Retina (tissue), 1 donor: ENCODE measurements at regions not wholly inside any gene's neighbourhood (a gene's known extent, or its start where the extent isn't known, plus 50 kb on each side); places are given as distances from the start of the nearest gene placed in this dataset.
"Not testable (repeated sequence)": the region's sequence is repeated elsewhere in the genome, so short reads cannot be mapped to it uniquely, and the experiment has no call there.

Experiments
- DNase-seq: peaks from one replicate; pipeline ENCODE4 v3.0.0-alpha.2; 2016

DNA sequence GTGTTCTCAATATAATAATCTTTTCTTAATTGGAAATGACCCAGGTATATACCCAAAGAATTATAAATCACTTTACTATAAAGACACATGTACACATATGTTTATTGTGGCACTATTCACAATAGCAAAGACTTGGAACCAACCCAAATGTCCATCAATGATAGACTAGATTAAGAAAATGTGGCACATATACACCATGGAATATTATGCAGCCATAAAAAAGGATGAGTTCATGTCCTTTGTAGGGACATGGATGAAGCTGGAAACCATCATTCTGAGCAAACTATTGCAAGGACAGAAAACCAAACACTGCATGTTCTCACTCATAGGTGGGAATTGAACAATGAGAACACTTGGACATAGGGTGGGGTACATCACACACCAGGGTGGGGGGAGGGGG is 56.8 kb downstream of the SCGB2B2 start:
- DNase-seq = not testable (repeated sequence)

DNA sequence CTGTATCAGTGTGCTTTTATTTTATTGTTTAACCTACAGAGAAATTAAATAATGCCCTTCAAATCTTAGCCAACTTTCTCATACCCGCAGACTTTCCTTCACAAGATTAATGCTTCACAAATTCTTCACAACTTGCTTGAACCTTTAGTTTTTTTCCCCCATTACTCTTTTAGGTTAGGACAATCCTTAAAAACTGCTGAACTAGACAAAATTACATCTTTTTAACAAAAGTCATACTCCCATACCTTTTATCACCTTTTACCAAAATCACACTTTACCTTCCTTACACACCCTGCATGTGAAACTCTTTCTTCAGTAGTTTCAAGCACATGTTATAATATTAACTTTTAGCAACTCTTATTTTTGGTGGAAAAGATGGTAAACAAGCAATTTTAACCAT is 58.5 kb downstream of the SCGB2B2 start:
- DNase-seq = no peak

DNA sequence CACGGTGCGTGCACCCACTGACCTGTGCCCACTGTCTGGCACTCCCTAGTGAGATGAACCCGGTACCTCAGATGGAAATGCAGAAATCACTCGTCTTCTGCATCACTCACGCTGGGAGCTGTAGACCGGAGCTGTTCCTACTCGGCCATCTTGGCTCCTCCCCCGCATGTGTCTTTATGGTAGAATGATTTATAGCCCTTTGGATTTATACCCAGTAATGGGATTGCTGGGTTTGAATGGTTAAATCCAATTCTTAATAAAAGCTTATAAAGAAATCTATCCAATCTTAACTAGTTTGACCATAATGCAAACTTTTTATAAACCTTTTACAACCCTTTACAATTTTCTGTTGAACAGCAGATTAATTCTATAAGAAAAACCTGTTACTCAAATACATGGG is 59.0 kb downstream of the SCGB2B2 start:
- not testable (repeated sequence) for DNase-seq

DNA sequence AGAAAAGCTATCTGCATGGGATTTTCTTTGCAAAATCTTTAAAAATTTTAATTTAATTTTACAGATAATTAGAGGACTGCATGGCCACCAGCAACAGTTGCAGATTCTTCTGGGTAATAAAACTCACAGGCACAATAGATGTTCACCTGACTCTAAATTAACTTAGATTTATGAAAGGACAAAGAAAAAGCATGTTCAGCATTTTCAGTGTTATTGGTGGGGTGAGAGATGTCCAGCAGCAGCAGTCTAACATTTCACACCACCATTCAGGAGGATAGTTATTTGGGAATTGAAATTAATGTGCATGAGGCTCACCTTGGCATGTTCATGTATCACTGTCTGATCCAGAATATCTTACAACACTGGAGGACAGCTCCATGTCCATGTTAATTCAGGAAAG is 74.0 kb downstream of the SCGB2B2 start:
- no peak for DNase-seq

DNA sequence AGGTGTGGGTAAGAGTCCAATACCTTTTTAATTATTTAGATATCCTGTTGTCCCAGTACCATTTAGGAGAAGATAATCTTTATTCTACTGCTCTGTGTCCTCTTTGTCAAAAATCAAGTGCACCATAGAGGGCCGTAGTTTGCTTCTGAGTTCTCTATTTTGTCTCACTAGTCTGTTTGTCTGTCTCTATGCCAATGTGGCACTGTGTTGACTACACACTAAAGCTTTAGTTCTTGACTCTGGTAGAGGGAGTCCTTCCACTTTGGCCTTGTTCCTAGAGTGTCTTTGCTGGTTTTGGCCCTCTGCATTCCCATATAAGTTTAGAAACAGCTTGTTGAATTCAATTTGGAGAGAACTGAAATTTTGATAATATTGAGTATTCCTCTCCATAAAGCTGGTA is 75.9 kb downstream of the SCGB2B2 start:
- DNase-seq = no peak

DNA sequence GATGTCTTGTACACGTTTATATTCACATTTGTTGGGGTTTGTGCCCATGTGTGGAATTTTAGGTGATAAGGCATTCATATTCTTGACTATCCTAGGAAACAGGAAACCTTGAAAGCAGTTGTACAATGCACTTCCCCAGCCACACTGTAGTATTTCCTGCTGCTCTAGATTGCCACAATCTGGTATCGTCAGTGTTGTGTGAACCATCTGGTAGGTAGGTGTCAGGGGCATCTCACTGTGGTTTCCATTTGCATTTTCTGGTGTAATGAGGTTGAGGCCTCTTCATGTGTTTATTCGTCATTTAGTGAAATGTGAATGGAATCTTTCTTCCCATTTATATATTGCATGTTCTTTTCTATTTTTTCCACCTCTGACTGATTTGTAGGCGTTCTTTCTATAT is 76.6 kb downstream of the SCGB2B2 start:
- no peak for DNase-seq

DNA sequence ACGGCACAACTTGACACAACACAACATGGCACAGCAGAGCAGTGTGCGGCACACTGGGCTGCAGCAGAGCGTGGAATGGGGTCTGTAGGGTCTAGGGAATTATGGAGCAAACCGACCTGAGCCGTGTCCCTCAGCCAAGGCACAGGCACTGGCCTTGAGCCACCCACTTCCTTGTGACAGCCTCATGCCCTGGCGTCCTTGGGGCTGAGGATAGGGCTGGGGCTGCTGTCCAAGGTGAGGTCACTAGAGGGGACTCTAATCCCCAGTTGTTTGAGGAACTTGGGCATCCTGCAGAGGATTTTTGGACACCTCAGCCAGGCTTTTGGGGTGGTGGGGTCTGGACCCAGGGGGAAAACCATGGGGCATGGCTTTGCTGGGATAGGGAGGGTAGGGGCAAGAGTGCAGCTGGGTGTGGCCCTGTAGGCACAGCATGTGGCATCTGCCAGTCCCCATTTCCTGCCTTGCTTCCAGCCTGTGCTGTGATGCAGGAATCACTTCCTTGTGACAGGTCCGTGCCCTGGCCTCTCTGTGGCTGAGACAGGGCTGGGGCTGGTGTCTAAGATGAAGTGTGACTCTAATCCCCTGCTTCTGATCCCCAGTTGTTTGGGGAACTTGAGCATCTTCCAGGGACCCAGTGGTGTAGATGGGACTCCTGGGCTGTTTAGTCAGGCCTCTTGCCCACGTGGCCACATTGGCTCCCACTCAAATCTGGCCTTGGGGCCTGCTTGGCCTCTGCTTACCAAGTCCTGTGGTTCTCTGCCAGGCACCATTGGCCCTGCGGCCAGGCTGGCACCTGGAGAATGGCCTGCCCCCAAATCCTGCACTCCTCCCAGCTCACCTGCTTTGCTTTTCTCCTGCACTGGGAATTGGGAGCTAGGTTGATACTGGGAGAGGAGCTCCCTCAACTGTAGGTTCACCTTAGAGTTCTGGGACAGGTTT is 78.5 kb downstream of the SCGB2B2 start:
- DNase-seq = no peak

DNA sequence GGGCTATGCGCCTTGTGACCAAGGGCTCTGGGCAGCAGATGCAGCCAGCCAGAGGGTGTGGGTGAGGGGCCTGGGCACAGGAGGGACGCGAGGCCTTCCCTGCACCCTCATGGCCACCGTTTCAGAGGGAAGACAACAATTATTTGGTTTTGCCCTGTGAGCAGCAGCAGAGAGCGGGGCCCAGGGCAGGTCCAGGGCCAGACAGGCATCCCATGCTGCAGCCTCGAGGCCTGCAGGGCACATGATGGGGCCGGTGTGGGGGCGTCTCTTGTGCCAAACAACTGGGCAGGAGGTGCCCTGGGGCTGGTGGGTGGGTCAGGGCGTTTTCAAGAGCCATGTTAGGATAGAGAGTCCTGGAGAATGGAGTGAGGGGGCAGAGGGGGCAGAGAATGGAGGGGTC is 79.4 kb downstream of the SCGB2B2 start:
- no peak for DNase-seq

DNA sequence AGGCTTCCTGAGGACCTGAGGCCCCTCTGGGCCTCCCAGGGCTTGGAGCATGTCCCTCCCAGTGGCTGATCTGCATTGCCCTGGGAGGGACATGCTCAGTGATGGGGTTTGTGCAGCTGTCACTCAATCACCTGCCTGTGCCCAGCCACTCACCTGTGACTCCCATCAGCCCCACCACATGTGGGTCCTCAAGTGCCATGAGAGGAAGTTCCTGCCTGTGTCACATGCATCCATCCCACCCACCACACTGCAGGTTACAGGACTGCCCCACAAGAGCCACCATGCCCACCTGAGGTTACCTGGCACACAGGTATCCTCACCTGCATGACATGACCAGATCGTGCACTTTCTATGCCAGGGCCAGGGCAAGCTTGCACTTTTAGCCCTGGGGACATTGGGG is 80.0 kb downstream of the SCGB2B2 start:
- no peak for DNase-seq

DNA sequence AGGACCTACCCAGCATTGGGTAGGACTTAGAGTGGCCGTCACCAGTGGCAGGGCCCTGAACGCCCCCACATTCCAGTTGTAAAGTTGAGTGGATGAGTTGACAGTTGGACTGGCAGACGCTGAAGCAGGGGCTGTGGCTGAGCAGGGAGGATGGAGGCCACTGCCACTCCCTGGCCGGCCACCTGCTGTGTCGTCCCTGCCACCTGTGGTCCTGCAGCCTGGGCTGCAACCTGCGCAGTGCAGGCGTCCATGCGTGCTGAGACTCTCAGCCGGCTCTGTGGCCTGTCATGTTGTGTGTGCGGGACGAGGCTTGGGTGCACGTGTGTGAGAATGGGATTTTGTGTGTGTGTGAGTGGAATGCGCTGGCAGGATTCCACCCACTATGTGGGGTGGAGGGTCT is 80.8 kb downstream of the SCGB2B2 start:
- no peak for DNase-seq

DNA sequence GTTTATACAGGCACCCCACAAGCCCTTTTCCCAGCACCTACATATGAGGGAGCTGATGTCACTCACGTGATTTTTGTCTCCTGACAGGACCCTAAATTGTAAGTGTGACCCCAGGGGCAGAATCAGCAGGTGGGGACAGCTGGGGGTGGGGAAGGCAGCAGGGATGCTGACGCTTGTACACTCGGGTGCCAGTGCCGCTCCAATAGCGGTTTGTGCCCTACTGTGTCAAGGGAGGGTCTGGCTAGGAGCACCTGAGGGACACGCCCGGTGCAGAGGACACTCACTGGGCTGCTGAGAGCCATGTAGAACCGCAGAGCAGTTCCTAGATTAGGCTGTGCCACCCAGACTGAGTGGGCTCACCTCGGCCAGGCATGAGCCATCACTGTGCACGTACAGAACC is 81.3 kb downstream of the SCGB2B2 start:
- DNase-seq = no peak

DNA sequence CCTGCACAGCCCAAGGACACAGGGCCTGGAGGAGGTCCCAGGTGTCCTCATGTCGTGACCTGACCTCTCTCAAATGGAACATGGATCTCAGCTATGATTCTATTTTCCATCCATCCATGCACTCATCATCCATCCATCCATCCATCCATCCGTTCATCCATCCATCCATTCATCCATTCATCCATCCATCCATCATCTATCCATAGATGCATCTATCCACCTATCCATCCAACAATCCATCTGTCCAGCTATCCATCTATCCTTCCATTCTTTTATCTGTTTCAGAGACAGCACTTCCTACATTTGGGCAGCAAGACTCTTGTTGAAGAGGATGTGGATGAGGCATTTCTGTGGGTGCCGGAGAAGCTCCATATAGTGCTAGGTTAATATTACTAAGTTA is 86.7 kb downstream of the SCGB2B2 start:
- DNase-seq = no peak

DNA sequence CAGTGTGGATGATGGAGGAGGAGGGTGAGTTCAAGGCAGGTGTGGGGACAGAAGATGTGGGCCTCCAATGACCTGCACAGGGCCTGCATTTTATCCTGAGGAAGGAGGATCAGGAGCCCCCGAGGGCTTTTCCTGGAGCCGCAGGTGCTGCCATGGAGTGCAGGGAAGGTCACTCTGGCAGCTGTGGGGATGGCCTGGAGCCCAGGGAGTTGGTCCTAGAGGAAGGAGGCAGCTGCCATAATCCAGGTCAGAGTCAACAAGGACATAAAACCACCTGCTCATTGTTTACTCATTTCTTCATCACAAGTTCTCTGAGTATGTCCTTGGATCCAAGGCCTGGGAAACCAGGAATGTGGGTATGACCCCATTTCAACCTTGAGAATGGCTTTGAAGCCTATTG is 87.2 kb downstream of the SCGB2B2 start:
- no peak for DNase-seq

DNA sequence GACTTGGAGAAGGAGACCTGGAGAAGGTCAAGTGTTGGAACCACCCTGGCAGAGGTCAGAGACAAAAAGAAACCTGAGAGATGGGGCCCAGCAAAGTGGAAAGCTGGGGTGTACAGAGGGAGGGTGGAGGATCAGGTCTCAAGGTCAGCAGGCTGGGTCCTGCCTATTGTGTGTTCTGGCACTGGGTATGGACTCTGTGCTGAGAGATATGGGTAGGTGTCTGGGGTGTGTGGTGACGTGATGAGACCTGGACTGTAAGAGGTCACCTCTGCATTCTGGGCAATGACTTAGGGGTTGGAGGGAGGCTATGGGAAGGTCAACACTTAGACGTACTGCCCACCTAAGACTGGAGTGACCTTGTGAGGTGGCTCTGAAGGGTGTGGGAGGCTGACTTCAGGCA is 88.1 kb downstream of the SCGB2B2 start:
- no peak for DNase-seq

DNA sequence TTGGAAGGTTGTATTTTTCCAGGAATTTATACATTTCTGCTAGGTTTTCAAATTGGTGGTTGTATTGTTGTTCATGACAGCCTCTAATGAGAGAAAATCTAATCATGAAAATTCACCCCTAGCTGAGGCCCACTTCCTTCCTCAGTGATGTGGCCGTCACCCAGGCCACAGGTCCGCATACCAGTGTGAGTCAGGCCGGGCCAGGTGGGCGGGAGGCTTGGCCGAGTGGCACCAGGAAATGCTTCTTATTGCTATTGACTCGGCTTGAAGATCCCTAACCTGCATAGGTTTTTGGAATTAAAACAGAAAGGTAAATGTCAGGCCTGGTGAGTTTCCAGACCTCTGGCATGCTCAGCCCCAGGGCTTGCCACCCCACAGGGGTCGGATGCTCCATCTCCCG is 88.7 kb downstream of the SCGB2B2 start:
- no peak for DNase-seq

DNA sequence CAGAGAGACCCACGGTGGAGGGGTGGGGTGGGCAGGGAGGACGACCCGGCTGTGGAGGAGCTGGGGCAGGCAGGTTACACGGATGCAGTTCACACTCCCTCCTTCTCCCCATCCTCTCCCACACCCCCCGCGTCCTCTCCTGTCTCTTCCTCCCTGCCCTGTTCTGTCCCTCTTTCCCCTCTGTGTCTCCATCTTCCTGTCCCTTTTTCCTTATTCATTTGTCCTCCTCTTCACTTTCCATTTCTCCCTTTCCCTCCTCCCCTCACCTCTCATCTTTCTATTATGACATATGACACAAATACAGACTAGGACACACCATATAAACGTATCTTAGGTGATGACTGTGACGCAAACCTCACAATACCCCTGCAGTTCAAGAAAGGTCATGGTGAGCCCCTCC is 96.6 kb downstream of the SCGB2B2 start:
- no peak for DNase-seq

DNA sequence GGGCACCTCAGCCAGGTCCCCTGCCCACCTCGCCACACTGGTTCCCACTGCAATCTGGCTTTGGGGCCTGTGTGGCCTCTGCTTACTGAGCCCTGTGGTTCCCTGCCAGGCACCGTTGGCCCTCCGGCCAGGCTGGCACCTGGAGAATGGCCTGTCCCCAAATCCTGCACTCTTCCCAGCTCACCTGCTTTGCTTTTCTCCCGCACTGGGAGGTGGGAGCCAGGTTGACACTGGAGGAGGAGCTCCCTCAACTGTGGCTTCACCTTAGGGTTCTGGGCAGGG is 97.0 kb downstream of the SCGB2B2 start:
- no peak for DNase-seq

DNA sequence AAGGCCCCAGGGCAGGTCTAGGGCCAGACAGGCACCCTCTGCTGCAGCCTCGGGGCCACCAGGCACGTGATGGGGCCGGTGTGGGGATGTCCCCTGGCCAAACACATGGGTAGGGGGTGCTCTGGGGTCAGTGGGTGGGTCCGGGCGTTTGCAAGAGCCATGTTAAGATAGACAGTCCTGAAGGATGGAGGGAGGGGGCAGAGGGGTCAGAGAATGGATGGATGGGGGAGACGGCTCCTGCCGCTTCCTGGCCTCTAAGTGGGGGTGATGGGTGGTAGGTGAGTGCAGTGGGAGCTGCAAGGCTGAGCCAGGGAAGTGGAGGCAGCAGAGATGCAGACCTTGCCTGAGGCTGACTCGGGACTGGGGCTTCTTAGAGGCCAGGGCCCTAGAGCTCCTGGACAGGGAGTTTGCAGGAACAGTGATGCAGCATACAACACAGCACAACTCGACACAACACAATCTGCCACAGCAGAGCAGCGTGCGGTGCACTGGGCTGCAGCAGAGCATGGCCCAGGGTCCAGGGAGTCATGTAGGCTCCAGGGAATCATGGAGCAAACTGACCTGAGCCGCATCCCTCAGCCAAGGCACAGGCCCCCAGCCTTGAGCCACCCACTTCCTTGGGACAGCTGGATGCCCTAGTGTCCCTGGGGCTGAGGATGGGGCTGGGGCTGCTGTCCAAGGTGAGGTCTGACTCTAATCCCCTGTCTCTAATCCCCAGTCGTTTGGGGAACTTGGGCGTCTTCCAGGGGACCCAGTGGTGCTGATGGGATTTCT is 97.5 kb downstream of the SCGB2B2 start:
- DNase-seq = no peak

DNA sequence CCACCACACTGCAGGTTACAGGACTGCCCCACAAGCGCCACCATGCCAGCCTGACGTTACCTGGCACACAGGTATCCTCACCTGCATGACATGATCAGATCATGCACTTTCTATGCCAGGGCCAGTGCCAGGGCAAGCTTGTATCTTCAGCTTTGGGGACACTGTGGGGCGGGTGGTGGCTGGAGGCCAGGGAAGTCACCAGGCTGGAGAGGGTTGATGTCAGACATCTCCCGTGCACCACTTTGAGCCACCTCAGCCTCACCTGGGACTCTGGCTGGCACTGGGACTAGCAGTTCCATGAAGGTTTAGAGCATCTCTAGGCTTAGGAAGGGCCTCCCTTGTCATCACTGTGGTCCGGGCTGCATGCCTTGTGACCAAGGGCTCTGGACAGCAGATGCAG is 97.2 kb downstream of the WTIP start:
- DNase-seq = no peak

DNA sequence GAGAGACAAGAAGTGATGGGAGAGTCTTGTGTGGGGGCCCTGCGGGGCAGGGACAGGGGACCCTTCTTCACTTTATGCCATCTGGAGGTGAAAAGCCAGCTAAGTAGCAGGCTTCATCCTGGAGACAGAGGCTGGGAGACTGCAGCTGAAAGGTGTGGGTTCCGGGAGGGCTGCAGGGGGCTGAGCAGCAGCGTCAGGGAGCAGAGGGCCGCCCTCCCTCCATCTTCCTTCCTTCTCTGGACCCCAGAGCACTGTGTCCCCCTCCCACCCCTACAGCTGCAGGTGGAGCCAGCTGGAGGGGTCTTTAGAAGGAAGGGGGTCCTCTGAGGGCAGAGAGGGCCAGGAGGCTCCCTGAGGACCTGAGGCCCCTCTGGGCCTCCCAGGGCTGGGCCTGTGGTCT is 96.6 kb downstream of the WTIP start:
- DNase-seq = no peak

DNA sequence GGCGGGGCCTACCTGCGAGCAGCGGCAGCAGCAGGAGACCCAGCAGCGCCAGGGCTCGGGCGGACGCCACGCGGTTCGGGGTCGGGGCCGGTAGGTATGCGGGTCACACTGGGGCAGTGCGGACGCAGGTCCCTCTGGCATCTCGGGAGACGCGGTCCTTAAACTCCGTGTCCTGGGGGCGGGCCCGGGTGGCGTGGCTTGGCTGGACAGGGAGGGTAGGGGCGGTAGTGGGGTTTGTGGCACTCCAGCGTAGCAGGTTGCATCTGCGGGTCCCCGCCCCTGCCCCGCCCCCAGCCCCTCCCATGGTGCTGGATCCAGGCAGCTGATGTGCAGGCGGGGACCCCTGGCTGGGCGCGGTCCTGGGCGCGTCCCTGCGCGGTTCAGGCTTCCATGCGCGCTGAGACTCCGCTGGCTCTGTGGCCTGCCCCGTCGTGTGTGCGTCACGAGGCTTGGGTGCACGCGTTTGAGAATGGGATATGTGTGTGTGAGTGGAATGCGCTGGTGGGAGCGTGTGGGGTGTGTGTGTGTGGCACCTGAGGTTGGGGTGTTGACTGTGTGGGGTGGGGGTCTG is 96.1 kb downstream of the WTIP start:
- DNase-seq = peak; percentile 28

DNA sequence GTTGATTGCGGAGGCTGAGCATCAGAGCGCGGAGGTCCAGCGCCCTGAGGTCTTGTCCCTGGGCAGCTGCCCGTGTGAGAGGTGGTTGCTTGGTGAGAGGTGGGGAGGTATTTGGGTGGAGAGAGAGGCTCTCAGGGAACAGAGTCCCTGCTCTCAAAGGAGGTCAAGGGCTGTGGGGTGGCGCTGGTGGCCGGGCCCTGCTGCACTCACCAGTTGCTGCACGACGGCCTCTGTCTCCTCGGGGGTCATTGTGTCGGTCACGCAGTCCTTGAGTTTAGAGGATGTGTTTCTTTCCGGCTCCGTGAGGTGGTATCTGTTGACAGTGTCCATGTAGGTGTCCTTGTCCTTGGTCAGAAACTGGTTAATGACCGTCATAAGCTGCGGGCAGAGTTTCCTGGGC is 95.5 kb downstream of the WTIP start:
- DNase-seq = no peak

DNA sequence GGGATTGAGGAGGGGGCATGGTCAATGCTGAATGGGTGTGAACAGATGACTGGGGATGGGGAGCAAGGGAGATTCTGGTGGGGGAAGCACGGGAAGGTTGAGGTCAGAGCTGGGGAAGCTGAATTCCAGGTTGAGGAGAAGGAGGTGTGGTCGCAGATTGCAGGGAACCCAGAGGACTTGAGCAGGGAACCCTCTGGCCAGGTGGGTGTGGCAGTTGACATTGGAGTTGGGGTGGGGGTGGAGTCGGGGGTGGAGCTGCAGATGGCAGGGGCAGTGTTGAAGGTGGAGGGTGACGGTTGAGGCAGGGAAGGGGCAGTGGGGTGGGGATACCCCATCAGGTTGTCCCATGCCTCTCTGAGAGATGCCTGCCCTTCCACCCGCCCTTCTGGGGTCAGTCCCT is 94.7 kb downstream of the WTIP start:
- DNase-seq = no peak

DNA sequence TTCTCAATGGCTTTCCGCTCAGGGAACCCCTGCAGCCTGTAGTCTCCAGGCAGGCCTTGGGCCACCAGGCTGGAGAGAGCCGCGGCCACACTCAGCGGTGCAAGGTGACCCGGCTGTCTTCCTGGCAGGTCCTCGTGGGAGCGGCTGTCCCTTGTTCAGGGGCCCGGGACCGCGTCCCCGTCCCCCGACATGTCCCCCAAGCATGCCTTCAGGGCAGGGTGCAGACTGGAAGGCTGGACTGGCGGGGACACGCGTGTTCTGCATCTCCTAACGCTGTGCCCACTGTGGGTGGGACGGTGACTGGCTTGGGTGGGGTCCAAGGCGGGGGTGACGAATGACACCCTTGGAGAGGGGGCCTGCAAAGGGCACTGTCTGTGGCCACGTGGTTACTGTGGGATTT is 93.6 kb downstream of the WTIP start:
- no peak for DNase-seq
